ENCODE measurements at regions not wholly inside any gene's neighbourhood (a gene's known extent, or its start where the extent isn't known, plus 50 kb on each side); places are given as distances from the start of the nearest gene placed in this dataset.
A peak's percentile ranks its signal among the peaks of the same experiment; 100 is the strongest.

- DNase-seq (ENCODE audit: low read depth) = no peak
These were observed 60.8 kb upstream of the WLS start for GRCh38 chr1:68293122-68293521.

GRCh38 chr1:68291688-68292384 is 59.5 kb upstream of the WLS start:
- peak; percentile 60 for DNase-seq (ENCODE audit: low read depth)

GRCh38 chr1:68287241-68287640 is 54.9 kb upstream of the WLS start:
- DNase-seq (ENCODE audit: low read depth) = no peak

GRCh38 chr1:68285046-68285445 is 52.7 kb upstream of the WLS start:
- no peak for DNase-seq (ENCODE audit: low read depth)

- no peak for DNase-seq (ENCODE audit: low read depth)
These were observed 49.8 kb upstream of the WLS start for GRCh38 chr1:68281946-68282615.

Data from iris pigment epithelial cell (primary cell).